ENCODE measurements at regions not wholly inside any gene's neighbourhood (a gene's known extent, or its start where the extent isn't known, plus 50 kb on each side); places are given as distances from the start of the nearest gene placed in this dataset.

DNA sequence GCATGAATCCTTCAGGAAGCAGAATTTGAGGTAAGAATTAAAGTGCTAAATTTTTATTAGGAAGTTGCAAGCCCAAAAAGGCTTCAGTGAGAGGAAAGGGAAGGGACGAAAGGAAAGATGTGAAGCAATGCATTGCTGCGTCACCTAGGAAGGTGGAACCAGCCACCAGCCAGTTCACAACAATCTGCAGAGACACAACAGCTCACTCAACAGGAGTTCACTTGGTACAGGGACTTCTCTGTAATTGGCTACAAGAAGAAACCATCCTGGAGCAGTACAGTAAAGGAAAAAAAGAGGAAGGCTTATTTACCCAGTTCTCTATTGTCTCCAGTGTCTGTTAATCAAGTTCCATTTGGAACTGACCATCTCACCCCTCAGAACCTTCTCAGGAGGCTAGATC lies 157.6 kb downstream of the HNRNPD start:
- WGBS: 80% methylated on average over 2 of the region's 2 CpGs
- intact Hi-C loops (cut with DNase I): no loop called here

DNA sequence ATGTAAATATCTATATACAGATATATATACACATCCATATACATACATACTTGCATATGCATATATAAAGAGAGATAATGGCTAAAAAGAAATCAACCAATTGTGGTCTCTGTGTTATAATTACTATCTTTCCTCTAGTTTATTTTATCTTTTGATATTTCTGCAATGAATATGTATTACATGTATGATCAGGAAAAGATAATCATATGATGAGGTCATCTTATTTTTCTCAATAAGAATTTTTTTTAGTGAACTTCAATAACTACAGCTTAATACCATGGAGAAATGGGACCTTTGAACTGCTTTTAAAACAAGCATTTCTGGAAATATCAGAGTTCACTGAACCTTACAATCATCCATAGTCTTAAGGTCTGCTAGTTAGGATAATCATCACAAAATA lies 158.0 kb downstream of the HNRNPD start:
- Histone ChIP-seq H3K27me3 (ENCODE audit: control insufficient read depth, insufficient read depth) (no peaks in the 10 kb centered on the region), H3K27ac (ENCODE audit: low read length) (no peak overlapping the region), H3K4me1 (ENCODE audit: control insufficient read depth, insufficient read depth, low read length) (no peaks in the 10 kb centered on the region), H3K4me3 (ENCODE audit: low read length) (no peak overlapping the region), H3K9me3 (ENCODE audit: control insufficient read depth, low read length) (no peaks in the 10 kb centered on the region)
- intact Hi-C loops (cut with DNase I): no loop called here
- no peak for DNase-seq
- no peak for ATAC-seq

More for the DNA sequence above, 157.6 kb downstream of the HNRNPD start:
- H3K4me1 ChIP-seq (ENCODE audit: control insufficient read depth, insufficient read depth, low read length): no peaks in the 10 kb centered on the region
- DNase-seq: no peak
- no peak overlapping the region for H3K27ac ChIP-seq (ENCODE audit: low read length)
- no peaks in the 10 kb centered on the region for H3K27me3 ChIP-seq (ENCODE audit: control insufficient read depth, insufficient read depth)
- no peaks in the 10 kb centered on the region for H3K9me3 ChIP-seq (ENCODE audit: control insufficient read depth, low read length)
- no peak overlapping the region for H3K4me3 ChIP-seq (ENCODE audit: low read length)
- ATAC-seq: no peak

DNA sequence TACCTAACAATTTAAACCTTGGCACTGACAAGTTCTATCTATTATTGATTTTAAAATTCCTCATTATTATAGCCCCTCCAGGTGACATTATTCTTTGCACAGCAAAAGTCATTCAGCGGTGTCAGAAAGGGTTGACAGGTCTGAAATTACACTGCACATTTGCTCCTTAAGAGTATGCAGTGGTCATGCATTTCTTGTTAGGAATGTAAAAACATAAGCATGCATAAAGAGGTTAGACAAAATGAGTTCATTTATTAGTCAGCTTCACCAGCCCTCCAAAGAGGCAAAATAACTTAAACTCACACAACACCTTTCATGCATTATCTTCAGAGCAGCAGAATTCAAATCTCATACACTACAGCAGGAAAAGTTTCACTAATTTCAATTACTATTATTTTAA lies 158.8 kb downstream of the HNRNPD start:
- no peak overlapping the region for H3K4me3 ChIP-seq (ENCODE audit: low read length)
- ATAC-seq (no peak), DNase-seq (no peak)
- intact Hi-C loops (cut with DNase I): no loop called here
- no peaks in the 10 kb centered on the region for H3K9me3 ChIP-seq (ENCODE audit: control insufficient read depth, low read length)
- no peaks in the 10 kb centered on the region for H3K4me1 ChIP-seq (ENCODE audit: control insufficient read depth, insufficient read depth, low read length)
- H3K27me3 ChIP-seq (ENCODE audit: control insufficient read depth, insufficient read depth): no peaks in the 10 kb centered on the region
- 97% methylated on average over 1 of the region's 1 CpG for WGBS
- no peak overlapping the region for H3K27ac ChIP-seq (ENCODE audit: low read length)

DNA sequence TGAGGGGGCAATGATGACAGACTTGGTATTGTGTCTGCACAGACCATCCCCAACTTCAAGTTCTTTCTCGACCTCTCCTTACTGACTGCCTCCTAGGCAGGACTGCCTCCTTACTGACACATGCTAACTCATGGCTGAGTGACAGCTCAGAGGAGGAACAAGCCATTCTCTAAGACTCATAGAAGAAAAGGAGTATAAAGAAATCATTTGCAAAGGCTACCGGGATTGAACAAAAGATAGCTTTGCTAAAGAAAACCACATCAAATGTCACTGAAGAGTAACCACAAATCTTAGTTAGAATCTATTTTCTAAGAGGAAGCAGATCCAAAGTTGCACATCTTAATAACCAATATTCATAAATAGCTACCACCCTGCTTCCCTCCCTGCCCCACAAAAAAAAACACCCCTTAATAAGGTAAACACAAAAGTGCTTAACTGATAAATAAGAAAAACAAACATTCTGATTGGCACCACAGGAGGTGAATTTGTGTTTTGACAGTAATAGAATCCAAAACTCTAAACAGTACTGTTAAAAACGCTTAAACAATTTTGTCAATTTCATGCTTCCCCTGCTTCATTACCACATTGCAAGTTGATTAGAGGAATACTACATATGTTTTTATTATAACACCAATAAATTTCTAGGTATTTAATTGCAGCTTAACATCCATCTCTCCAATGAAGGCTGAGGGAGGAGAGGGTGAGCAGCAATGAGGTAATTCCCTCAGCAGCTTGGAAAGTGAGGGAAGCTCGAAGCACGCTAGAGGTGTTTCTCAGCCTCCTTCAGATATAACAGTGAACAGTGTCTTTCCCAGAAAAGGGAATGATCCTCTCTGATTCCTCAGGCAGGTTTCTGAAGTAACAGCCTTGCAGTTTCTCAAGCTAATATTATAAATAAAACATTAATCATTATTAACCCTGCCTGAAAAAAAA lies 160.0 kb downstream of the HNRNPD start:
- Histone ChIP-seq H3K27ac (ENCODE audit: low read length) (no peak overlapping the region), H3K4me1 (ENCODE audit: control insufficient read depth, insufficient read depth, low read length) (no peaks in the 10 kb centered on the region), H3K9me3 (ENCODE audit: control insufficient read depth, low read length) (no peaks in the 10 kb centered on the region), H3K27me3 (ENCODE audit: control insufficient read depth, insufficient read depth) (no peaks in the 10 kb centered on the region), H3K4me3 (ENCODE audit: low read length) (no peak overlapping the region)
- WGBS: 47% methylated on average over 5 of the region's 5 CpGs
- no peak for ATAC-seq
- no peak for DNase-seq
- intact Hi-C loops (cut with DNase I): no loop called here

DNA sequence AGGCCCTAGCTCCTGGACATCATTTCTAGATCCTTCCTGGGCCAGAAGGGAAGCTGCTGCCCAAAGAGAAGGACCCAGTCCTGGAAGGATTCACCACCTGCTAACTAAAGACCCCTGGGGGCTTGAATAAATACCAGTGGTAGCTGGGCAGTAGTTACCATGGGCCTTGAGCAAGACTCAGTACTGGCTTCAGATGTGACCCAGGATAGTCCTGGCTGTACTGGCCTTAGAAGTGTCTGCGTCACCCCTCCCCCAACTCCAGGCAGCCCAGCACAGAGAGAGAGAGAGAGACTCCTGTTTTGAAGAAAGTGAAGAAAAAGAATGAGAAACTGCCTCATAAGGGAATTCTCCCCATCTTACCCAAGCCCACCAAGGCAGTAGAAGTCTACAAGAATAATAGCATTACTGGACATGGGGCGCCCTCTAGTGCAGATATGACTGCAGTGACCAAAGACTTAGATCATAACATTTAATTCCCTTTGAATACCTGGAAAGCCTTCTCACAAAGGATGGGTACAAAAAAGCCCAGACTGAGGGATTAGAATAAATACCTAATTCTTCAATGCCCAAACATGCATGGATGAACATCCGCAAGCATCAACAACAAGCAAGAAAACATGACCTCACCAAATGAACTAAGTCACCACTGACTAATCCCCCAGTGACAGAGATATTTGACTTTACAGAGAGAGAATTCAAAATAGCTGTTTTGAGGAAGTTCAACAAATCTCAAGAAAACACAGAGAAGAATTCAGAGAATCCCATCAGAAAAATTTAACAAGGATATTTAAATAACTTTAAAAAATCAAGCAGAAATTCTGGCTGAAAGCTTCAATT lies 171.8 kb downstream of the HNRNPD start:
- no peak overlapping the region for H3K27ac ChIP-seq (ENCODE audit: low read length)
- 56% methylated on average over 3 of the region's 3 CpGs for WGBS
- no peak overlapping the region for H3K4me3 ChIP-seq (ENCODE audit: low read length)
- DNase-seq: peak in 1 of 3 donors; percentile 14
- H3K4me1 ChIP-seq (ENCODE audit: control insufficient read depth, insufficient read depth, low read length): no peaks in the 10 kb centered on the region
- H3K9me3 ChIP-seq (ENCODE audit: control insufficient read depth, low read length): no peaks in the 10 kb centered on the region
- no peaks in the 10 kb centered on the region for H3K27me3 ChIP-seq (ENCODE audit: control insufficient read depth, insufficient read depth)
- peak in 1 of 2 donors; percentile 53 for ATAC-seq
- intact Hi-C loops (cut with DNase I): loop anchor here in 2 of 4 donors (5.0 to 10.0 kb wide), 2 partner anchors 795 to 797 kb away; no protein-coding TSS in a partner anchor

DNA sequence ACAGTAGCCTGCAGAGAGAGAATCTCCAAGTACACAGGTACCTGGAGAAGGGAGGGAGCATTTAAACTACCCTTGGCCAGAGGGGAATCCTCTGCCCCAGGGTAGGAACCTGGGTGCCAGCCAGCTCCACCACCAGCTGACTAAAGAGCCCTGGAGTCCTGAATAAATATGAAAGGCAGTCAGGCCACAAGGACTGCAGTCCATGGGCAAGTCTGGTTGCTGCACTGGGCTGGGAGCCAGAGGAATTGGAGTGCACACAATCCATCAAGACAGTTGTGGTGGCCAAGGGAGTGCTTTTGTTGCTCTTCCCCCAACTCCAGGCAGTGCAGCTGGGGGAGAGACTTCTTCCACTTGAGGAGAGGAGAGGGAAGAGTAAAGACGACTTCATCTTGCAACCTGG lies 172.5 kb downstream of the HNRNPD start:
- intact Hi-C loops (cut with DNase I): loop anchor here in 2 of 4 donors (5.0 to 10.0 kb wide), 2 partner anchors 794 to 797 kb away; no protein-coding TSS in a partner anchor
- 80% methylated on average over 1 of the region's 1 CpG for WGBS

DNA sequence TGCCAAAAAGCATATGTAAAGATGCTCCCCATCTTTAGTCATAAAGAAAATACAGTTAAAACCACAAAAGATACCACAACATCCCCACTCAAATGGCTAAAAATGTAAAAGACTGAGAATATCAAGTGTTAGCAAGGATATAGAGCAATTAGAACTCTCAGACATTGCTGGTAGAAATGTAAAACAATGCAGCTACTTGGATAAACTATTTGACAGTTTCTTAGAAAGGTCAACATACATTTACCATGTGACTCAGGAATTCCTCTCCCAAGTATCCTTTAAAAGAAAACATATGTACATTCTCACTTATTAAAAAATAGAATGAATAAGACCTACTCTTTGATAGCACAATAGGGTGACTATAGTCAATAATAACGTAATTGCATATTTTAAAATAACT lies 173.7 kb downstream of the HNRNPD start:
- Histone ChIP-seq H3K9me3 (ENCODE audit: control insufficient read depth, low read length) (no peaks in the 10 kb centered on the region), H3K4me3 (ENCODE audit: low read length) (no peak overlapping the region), H3K27me3 (ENCODE audit: control insufficient read depth, insufficient read depth) (no peaks in the 10 kb centered on the region), H3K27ac (ENCODE audit: low read length) (no peak overlapping the region), H3K4me1 (ENCODE audit: control insufficient read depth, insufficient read depth, low read length) (no peaks in the 10 kb centered on the region)
- DNase-seq (no peak), ATAC-seq (no peak)
- intact Hi-C loops (cut with DNase I): loop anchor here in 2 of 4 donors (5.0 to 10.0 kb wide), 2 partner anchors 793 to 795 kb away; no protein-coding TSS in a partner anchor
- WGBS: 62% methylated on average over 1 of the region's 1 CpG

More for the DNA sequence above, 172.5 kb downstream of the HNRNPD start:
- Histone ChIP-seq H3K9me3 (ENCODE audit: control insufficient read depth, low read length) (no peaks in the 10 kb centered on the region), H3K27ac (ENCODE audit: low read length) (no peak overlapping the region), H3K4me3 (ENCODE audit: low read length) (no peak overlapping the region), H3K27me3 (ENCODE audit: control insufficient read depth, insufficient read depth) (no peaks in the 10 kb centered on the region), H3K4me1 (ENCODE audit: control insufficient read depth, insufficient read depth, low read length) (no peaks in the 10 kb centered on the region)
- no peak for DNase-seq
- ATAC-seq: no peak

DNA sequence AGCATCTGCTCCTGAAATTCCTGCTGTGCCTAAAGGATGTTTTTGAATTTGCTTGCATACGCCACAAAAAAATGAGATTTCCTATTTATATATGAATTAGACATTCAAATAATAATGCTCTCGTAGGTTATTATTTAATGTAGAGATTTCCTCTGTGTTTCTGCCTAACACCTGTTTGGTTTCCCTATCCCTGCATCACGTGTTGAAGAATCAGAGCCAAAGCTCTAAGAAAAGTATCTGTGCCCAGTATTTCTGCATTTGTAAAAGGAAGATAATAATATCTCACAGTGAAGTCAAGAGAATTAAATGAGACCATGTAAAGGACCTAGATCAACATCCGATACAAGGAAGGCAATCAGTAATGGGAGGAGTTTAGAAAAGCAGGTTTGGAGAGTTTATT lies 179.5 kb downstream of the HNRNPD start:
- no peak for DNase-seq
- no peak for ATAC-seq
- no peaks in the 10 kb centered on the region for H3K4me1 ChIP-seq (ENCODE audit: control insufficient read depth, insufficient read depth, low read length)
- H3K27me3 ChIP-seq (ENCODE audit: control insufficient read depth, insufficient read depth): no peaks in the 10 kb centered on the region
- WGBS: 76% methylated on average over 4 of the region's 4 CpGs
- H3K27ac ChIP-seq (ENCODE audit: low read length): no peak overlapping the region
- H3K9me3 ChIP-seq (ENCODE audit: control insufficient read depth, low read length): no peaks in the 10 kb centered on the region
- intact Hi-C loops (cut with DNase I): no loop called here
- no peak overlapping the region for H3K4me3 ChIP-seq (ENCODE audit: low read length)

DNA sequence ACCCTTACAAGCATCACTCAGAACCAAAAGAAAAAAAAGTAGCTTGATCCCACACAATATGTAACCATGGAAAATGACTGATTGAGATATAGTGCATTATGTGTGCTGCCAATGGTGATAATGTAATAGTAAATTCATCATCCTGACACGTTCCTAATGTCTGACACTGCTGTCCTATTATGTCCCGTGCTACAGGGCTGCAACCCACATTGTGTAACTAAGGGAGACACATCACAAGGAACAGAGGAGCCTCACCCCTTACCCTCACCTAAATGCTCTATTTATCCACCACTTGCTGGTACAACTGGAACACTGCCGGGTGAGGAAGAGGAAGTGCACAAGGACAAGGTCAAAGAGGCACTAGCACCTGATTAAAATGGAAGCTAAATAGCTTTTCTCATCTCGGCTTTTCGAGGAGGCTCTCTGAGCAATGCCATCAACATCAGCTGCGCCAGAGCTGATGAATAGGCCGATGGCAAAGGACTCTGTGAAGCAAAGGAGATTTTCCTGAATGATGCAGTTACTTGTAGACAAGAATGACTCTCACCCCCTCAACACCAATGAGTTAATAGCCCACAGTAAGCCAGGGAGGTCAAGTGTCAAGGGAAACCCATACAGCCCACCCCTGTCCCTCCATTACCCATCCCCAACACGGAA lies 181.6 kb downstream of the HNRNPD start:
- Histone ChIP-seq H3K9me3 (ENCODE audit: control insufficient read depth, low read length) (no peaks in the 10 kb centered on the region), H3K27me3 (ENCODE audit: control insufficient read depth, insufficient read depth) (no peaks in the 10 kb centered on the region), H3K27ac (ENCODE audit: low read length) (no peak overlapping the region), H3K4me3 (ENCODE audit: low read length) (no peak overlapping the region), H3K4me1 (ENCODE audit: control insufficient read depth, insufficient read depth, low read length) (no peaks in the 10 kb centered on the region)
- WGBS: 59% methylated on average over 8 of the region's 8 CpGs
- intact Hi-C loops (cut with DNase I): no loop called here
- ATAC-seq (no peak), DNase-seq (no peak)

DNA sequence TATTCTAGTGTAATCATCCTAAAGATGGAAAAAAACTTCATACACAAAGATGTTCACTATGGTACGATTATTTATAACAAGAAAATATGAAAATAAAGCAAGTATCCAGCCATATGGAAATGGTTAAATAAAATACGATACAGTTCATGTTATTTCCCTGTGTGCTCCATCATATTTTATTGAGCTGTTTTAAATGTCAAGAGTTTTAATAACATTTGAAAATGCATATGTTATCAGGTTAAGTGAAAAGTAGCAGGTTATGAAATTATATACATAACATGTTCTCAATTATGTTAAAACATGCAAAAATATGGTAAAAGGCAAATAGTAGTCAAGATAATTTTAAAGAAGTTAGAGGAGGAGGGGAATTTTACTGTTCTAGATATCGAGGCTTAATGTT lies 192.0 kb downstream of the HNRNPD start:
- Histone ChIP-seq H3K27me3 (ENCODE audit: control insufficient read depth, insufficient read depth) (no peaks in the 10 kb centered on the region), H3K4me3 (ENCODE audit: low read length) (no peak overlapping the region), H3K9me3 (ENCODE audit: control insufficient read depth, low read length) (no peaks in the 10 kb centered on the region), H3K27ac (ENCODE audit: low read length) (no peak overlapping the region), H3K4me1 (ENCODE audit: control insufficient read depth, insufficient read depth, low read length) (no peaks in the 10 kb centered on the region)
- DNase-seq (no peak), ATAC-seq (no peak)
- 87% methylated on average over 3 of the region's 3 CpGs for WGBS
- intact Hi-C loops (cut with DNase I): no loop called here
